ENCODE measurements at regions not wholly inside any gene's neighbourhood (a gene's known extent, or its start where the extent isn't known, plus 50 kb on each side); places are given as distances from the start of the nearest gene placed in this dataset.

DNA sequence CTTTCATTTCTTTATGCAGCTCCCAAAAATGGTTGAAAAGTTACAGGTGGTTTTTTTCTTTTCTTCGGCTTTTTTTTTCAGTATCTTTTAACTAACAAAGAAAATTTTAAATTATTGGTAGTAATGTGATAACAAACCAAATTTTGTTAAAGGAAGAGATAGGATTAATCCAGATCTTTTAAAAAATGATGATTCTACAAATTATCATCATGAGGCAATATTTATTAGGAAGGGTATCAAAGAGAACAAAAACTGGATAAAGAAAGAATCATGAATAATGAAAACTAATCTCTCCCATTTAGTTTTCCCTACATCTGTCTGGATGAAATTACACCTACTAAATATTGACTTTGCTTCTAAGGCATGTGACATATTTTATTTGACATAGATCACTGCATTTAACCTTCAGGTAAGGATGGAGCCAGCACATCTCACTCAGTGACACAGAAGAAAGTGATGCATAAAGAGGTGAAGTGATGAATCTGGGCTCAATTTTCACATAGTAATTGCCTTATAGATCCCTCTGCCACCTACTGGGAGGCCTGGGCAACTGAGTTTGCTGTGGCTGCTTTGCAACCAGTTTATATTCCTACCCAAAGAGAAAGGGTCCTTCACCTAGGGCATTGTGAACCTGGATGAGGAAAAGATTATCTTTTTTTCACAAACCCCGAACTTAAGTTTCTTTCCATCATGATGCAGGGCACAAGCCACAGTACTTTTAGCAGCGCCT, 155.6 kb downstream of the HNRNPD start:
- TF ChIP-seq, protein P1, sequence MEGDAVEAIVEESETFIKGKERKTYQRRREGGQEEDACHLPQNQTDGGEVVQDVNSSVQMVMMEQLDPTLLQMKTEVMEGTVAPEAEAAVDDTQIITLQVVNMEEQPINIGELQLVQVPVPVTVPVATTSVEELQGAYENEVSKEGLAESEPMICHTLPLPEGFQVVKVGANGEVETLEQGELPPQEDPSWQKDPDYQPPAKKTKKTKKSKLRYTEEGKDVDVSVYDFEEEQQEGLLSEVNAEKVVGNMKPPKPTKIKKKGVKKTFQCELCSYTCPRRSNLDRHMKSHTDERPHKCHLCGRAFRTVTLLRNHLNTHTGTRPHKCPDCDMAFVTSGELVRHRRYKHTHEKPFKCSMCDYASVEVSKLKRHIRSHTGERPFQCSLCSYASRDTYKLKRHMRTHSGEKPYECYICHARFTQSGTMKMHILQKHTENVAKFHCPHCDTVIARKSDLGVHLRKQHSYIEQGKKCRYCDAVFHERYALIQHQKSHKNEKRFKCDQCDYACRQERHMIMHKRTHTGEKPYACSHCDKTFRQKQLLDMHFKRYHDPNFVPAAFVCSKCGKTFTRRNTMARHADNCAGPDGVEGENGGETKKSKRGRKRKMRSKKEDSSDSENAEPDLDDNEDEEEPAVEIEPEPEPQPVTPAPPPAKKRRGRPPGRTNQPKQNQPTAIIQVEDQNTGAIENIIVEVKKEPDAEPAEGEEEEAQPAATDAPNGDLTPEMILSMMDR (IDR thresholded peaks at IDR 0.05): no peak
- TF ChIP-seq POLR2A (IDR thresholded peaks at IDR 0.05): no peak
